ENCODE measurements at regions not wholly inside any gene's neighbourhood (a gene's known extent, or its start where the extent isn't known, plus 50 kb on each side); places are given as distances from the start of the nearest gene placed in this dataset.
A peak's percentile ranks its signal among the peaks of the same experiment; 100 is the strongest.

GRCh38 chrX:53883196-53883595 lies 161.1 kb downstream of the PHF8 start:
- TF ChIP-seq, protein P1, sequence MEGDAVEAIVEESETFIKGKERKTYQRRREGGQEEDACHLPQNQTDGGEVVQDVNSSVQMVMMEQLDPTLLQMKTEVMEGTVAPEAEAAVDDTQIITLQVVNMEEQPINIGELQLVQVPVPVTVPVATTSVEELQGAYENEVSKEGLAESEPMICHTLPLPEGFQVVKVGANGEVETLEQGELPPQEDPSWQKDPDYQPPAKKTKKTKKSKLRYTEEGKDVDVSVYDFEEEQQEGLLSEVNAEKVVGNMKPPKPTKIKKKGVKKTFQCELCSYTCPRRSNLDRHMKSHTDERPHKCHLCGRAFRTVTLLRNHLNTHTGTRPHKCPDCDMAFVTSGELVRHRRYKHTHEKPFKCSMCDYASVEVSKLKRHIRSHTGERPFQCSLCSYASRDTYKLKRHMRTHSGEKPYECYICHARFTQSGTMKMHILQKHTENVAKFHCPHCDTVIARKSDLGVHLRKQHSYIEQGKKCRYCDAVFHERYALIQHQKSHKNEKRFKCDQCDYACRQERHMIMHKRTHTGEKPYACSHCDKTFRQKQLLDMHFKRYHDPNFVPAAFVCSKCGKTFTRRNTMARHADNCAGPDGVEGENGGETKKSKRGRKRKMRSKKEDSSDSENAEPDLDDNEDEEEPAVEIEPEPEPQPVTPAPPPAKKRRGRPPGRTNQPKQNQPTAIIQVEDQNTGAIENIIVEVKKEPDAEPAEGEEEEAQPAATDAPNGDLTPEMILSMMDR (IDR thresholded peaks at IDR 0.05): no peak

GRCh38 chrX:53882331-53882730 lies 161.9 kb downstream of the PHF8 start:
- TF ChIP-seq, protein P1 (IDR thresholded peaks at IDR 0.05): no peak

GRCh38 chrX:53859890-53860289 lies 173.4 kb upstream of the HUWE1 start:
- TF ChIP-seq, protein P1 (IDR thresholded peaks at IDR 0.05): no peak

- TF ChIP-seq, protein P1 (IDR thresholded peaks at IDR 0.05): peak; percentile 51
These were observed 145.4 kb upstream of the HUWE1 start for GRCh38 chrX:53831662-53832635.

DNA sequence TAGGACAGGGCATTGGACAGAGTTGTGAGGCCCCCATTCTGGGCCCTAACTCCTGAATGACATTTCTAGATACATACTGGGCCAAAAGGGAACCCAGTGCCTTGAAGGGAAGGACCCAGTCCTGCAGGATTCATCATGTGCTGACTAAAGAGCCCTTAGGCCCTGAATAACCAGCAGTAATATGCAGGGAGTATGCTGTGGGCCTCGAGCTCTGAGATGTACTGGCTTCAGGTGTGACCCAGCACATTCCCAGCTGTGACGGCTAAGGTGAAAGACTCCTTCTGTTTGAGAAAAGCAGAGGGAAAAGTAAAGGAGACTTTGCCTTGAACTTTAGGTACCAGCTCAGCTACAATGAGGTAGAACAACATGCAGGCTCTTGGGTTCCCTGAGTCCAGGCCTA lies 138.2 kb upstream of the HUWE1 start:
- TF ChIP-seq, protein P1 (IDR thresholded peaks at IDR 0.05): no peak

DNA sequence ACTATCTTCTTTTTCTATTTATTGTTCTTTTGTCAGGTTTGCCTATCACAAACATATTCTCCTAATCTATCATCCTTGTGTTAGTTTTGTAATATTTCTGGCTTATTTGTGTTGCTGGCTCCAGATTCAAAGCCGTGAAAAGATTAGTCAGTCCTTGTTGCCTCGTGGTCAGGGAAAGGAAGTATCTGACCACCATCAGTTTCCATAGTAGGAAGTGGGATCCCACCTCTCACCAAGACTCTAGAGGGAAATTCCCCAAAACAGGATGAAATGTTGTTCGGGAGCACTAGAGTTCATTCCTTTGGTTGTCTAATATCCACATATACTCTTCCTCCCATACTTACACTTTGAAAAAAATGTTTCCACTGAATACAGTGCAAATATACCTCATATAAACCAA lies 131.0 kb upstream of the HUWE1 start:
- TF ChIP-seq, protein P1 (IDR thresholded peaks at IDR 0.05): no peak

DNA sequence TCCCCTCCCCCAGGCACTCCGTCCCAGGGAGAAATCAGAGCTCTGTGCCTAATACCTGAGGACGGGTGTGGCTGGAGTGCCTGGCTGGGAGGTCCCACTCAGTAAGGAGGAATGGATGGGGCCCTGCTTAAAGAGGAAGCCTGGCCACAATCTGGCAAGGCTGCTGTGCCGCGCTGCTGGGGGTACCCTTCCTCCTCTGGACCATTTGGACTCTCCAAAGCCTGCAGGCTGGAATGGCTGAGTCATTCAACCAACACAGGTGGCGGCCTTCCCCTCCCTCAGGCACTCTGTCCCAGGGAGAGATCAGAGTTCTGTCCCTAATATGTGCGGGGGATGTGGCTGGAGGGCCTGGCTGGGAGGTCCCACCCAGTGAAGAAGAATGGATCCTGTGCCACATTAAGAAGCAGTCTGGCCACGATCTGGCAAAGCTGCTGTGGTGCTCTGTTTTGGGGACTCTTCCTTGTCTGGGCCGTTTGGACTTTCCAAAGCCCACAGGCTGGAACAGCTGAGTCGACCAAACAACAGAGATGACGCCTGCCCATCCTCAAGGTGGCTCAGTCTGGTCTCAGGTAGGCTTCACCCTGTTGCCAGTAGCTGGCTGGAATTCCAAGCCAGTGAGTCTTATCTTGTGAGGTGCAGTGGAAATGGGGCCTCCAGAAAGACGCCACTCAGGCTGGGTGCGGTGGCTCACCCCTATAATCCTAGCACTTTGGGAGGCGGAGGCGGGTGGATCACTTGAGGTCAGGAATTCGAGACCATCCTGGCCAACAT lies 127.3 kb upstream of the HUWE1 start:
- TF ChIP-seq, protein P1 (IDR thresholded peaks at IDR 0.05): no peak

All from LNCAP (cell line).